Ovary (tissue), 7 donors: ENCODE measurements at regions not wholly inside any gene's neighbourhood (a gene's known extent, or its start where the extent isn't known, plus 50 kb on each side); places are given as distances from the start of the nearest gene placed in this dataset.
"Not testable (repeated sequence)": the region's sequence is repeated elsewhere in the genome, so short reads cannot be mapped to it uniquely, and the experiment has no call there.

Experiments used
- DNase-seq, 5 donors: peaks; one replicate each; pipeline ENCODE4 v3.0.0-alpha.2; 2019 to 2020
- H3K27ac ChIP-seq, 2 donors: fragments of 200-600 bp; one replicate each; pipeline versions ENCODE4 v1.5.1 to v1.8.0; 2019 to 2022
- H3K27me3 ChIP-seq: fragments of 200-600 bp; one replicate; pipeline ENCODE4 v1.8.0; 2022
- H3K36me3 ChIP-seq: fragments of 200-600 bp; sonication (generic); one replicate; pipeline ENCODE4 v1.5.1; 2019
- H3K4me1 ChIP-seq: one replicate; pipeline ENCODE4 v1.8.1; 2013; ENCODE audit warnings: mild to moderate bottlenecking, moderate library complexity; ENCODE audit not compliant: insufficient read depth
- H3K4me3 ChIP-seq: fragments of 200-600 bp; sonication (generic); one replicate; pipeline ENCODE4 v1.5.1; 2017
- H3K9me3 ChIP-seq, 2 donors: fragments of 200-600 bp in 1 of 2; sonication (generic) in 1 of 2; one replicate each; pipeline versions ENCODE4 v1.5.1 to v1.8.1; 2013 to 2019; ENCODE audit warnings: mild to moderate bottlenecking in 1 of 2, moderate library complexity in 1 of 2
- CTCF ChIP-seq, 3 donors: fragments of 450-650 bp in 2 of 3; fragments of 200-600 bp in 1 of 3; IDR thresholded peaks; one replicate each; pipeline versions ENCODE4 v1.5.1 to v1.8.0; 2016 to 2022; ENCODE audit warnings: antibody characterized with exemption in 3 of 3, mild to moderate bottlenecking in 1 of 3
- EP300 ChIP-seq: sonication (generic); formaldehyde crosslinking; IDR thresholded peaks from one replicate; pipeline ENCODE4 v1.6.1; 2017; ENCODE audit warnings: antibody characterized with exemption
- POLR2A ChIP-seq: fragments of 450-650 bp; IDR thresholded peaks from one replicate; pipeline ENCODE4 v1.6.1; 2017; ENCODE audit warnings: antibody characterized with exemption, mild to moderate bottlenecking, moderate library complexity
- WGBS, 3 donors: extraction: QIAGEN DNeasy Blood & Tissue Kit in 1 of 3; methylation state at CpG; one replicate each; pipeline versions ENCODE4 v1.1.5 to v1.1.7; 2013 to 2017; 5-methylcytosine and 5-hydroxymethylcytosine counted together
- intact Hi-C, 4 donors: fragments of 100-400 bp; cut with DNase I; formaldehyde crosslinking; loops; one replicate each; pipeline versions ENCODE4 v1.11.0 to v1.15.1; 2022 to 2023
- donor health status: DM: no; HTN: no; CAD: no; lungs with moderate emphysema.
- donor health status: DM: no; HTN: no; CAD: no.
- donor health status: Bipolar disorder and iron deficiency.
- donor health status: DM: no; HTN: no; CAD: no.
- donor health status: DM: yes; HTN: yes; CAD: no.

GRCh38 chr1:214861615-214862014 lies 220.9 kb upstream of the KCNK2 start:
- H3K4me1 ChIP-seq, result no peaks in the 10 kb centered on the region
- TF ChIP-seq EP300 (no peak), CTCF (IDR thresholded peaks at IDR 0.05) (no peak), POLR2A (no peak)
- H3K4me3 ChIP-seq, result no peak overlapping the region
- no peak for DNase-seq
- H3K9me3 ChIP-seq, result no peaks in the 10 kb centered on the region
- no peaks in the 10 kb centered on the region for H3K36me3 ChIP-seq
- H3K27me3 ChIP-seq, result peaks cover 2% of the 10 kb centered on the region
- 40 to 58% (median 56%) methylated on average over 2 of the region's 2 CpGs for WGBS, 3 donors
- intact Hi-C loops, result no loop called here
- no peak overlapping the region for H3K27ac ChIP-seq

DNA sequence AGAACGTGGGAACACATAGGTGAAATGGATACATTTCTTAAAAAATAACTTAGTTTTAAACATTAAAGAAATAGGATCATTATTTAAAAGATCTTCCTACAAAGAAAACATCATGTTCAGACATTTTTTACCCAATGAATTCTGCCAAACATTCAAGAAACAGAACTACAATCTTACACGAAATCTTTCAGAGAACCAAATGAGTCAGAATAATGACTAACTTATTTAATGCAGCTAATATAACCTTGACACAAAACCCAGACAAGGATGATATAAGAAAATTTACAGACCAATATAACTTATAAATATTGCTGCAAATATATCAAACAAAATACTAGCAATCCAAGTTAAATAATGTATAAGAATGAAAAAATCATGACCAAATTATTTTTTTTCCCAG lies 220.1 kb upstream of the KCNK2 start:
- no peaks in the 10 kb centered on the region for H3K36me3 ChIP-seq
- TF ChIP-seq EP300, result no peak
- no peak for TF ChIP-seq CTCF (IDR thresholded peaks at IDR 0.05)
- no peak for TF ChIP-seq POLR2A
- no peak overlapping the region for H3K4me3 ChIP-seq
- H3K4me1 ChIP-seq, result no peaks in the 10 kb centered on the region
- no peaks in the 10 kb centered on the region for H3K9me3 ChIP-seq
- H3K27ac ChIP-seq, result no peak overlapping the region
- H3K27me3 ChIP-seq, result peaks cover 2% of the 10 kb centered on the region
- intact Hi-C loops, result no loop called here
- WGBS, 3 donors, result 50 to 58% (median 52%) methylated on average over 2 of the region's 2 CpGs
- DNase-seq, result no peak

- H3K9me3 ChIP-seq, result no peaks in the 10 kb centered on the region
- intact Hi-C loops, result no loop called here
- no peak for DNase-seq
- TF ChIP-seq CTCF (IDR thresholded peaks at IDR 0.05) (no peak), POLR2A (no peak), EP300 (no peak)
- no peaks in the 10 kb centered on the region for H3K36me3 ChIP-seq
- H3K27me3 ChIP-seq, result peaks cover 2% of the 10 kb centered on the region
- no peaks in the 10 kb centered on the region for H3K4me1 ChIP-seq
- H3K4me3 ChIP-seq, result no peak overlapping the region
- WGBS, 3 donors, result 73 to 83% (median 73%) methylated on average over 3 of the region's 3 CpGs
- H3K27ac ChIP-seq, result no peak overlapping the region
Observed at GRCh38 chr1:214864896-214865688, 217.4 kb upstream of the KCNK2 start.

- H3K4me3 ChIP-seq, H3K9me3 ChIP-seq, H3K36me3 ChIP-seq, H3K27ac ChIP-seq, intact Hi-C loops, H3K4me1 ChIP-seq, H3K27me3 ChIP-seq, DNase-seq: not testable (repeated sequence)
- WGBS, 3 donors, result 96 to 99% (median 98%) methylated on average over 38 to 40 of the region's 40 CpGs
Observed at GRCh38 chr1:214870426-214870825, 212.1 kb upstream of the KCNK2 start.

DNA sequence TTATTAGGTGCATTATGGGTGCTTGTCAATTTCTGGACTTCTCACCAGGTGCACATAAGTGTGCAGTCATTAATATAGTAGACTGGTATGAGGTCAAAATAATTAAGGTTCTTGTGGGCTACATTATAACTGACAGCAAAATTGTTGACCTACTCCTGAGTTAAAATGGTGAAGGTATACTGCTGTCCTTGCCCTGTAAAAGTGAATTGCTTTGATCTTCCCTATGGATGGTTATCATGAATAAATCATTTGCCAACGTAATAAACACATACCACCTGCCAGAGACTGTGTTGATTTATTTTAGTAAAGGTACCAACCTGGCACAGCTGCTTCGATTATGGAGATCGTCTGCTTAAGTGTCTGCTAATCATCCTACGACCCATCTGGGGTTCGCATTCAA lies 201.6 kb upstream of the KCNK2 start:
- no peaks in the 10 kb centered on the region for H3K9me3 ChIP-seq
- no peak for DNase-seq
- no peak overlapping the region for H3K4me3 ChIP-seq
- no peak overlapping the region for H3K27ac ChIP-seq
- intact Hi-C loops, result no loop called here
- no peak for TF ChIP-seq CTCF (IDR thresholded peaks at IDR 0.05)
- TF ChIP-seq POLR2A, result no peak
- no peak for TF ChIP-seq EP300
- no peaks in the 10 kb centered on the region for H3K36me3 ChIP-seq
- H3K4me1 ChIP-seq, result no peaks in the 10 kb centered on the region
- WGBS, 3 donors, result 76 to 79% (median 79%) methylated on average over 5 of the region's 5 CpGs
- no peaks in the 10 kb centered on the region for H3K27me3 ChIP-seq
